H9 (cell line): ENCODE measurements at regions not wholly inside any gene's neighbourhood (a gene's known extent, or its start where the extent isn't known, plus 50 kb on each side); places are given as distances from the start of the nearest gene placed in this dataset.

Experiments
- DNase-seq: peaks from one replicate; pipeline ENCODE4 v3.0.0-alpha.2; 2017
- H2AFZ ChIP-seq: one replicate; pipeline ENCODE4 v1.6.1; 2013; ENCODE audit warnings: mild to moderate bottlenecking, low read length, control low read depth, moderate library complexity
- H2AK5ac ChIP-seq: 2 replicates; pipeline ENCODE4 v1.6.1; 2013; ENCODE audit warnings: low read length, control low read depth, mixed read lengths; ENCODE audit not compliant: insufficient read length
- H2BK120ac ChIP-seq: one replicate; pipeline ENCODE4 v1.6.1; 2013; ENCODE audit warnings: low read depth, mild to moderate bottlenecking, low read length, control low read depth, inconsistent platforms; ENCODE audit not compliant: poor library complexity, severe bottlenecking
- H2BK12ac ChIP-seq: 2 replicates; pipeline ENCODE4 v1.6.1; 2013; ENCODE audit warnings: low read length, control low read depth, mixed read lengths, low read depth; ENCODE audit not compliant: insufficient read length
- H2BK15ac ChIP-seq: 2 replicates; pipeline ENCODE4 v1.6.1; 2013; ENCODE audit warnings: low read depth, low read length, control low read depth
- H2BK20ac ChIP-seq: one replicate; pipeline ENCODE4 v1.6.1; 2013; ENCODE audit warnings: low read depth, mild to moderate bottlenecking, low read length, control low read depth, inconsistent platforms; ENCODE audit not compliant: poor library complexity, severe bottlenecking
- H2BK5ac ChIP-seq: 2 replicates; pipeline ENCODE4 v1.6.1; 2013; ENCODE audit warnings: low read length, control low read depth, mixed read lengths; ENCODE audit not compliant: insufficient read length
- H3K14ac ChIP-seq: 2 replicates; pipeline ENCODE4 v1.6.1; 2013; ENCODE audit warnings: low read length, control low read depth; ENCODE audit not compliant: insufficient read depth
- H3K18ac ChIP-seq: 2 replicates; pipeline ENCODE4 v1.6.1; 2013; ENCODE audit warnings: low read depth, mild to moderate bottlenecking, mixed read lengths, low read length, control low read depth; ENCODE audit not compliant: insufficient read length
- H3K23ac ChIP-seq: 2 replicates; pipeline ENCODE4 v1.6.1; 2013; ENCODE audit warnings: low read length, control low read depth, mixed read lengths, low read depth; ENCODE audit not compliant: insufficient read length
- H3K23me2 ChIP-seq: 2 replicates; pipeline ENCODE4 v1.6.1; 2013; ENCODE audit warnings: low read depth, mild to moderate bottlenecking, mixed read lengths, low read length, control low read depth; ENCODE audit not compliant: insufficient read length, poor library complexity, severe bottlenecking
- H3K27ac ChIP-seq: 2 replicates; pipeline ENCODE4 v1.5.1; 2013; ENCODE audit warnings: low read length, control low read depth, mixed read lengths, low read depth; ENCODE audit not compliant: insufficient read length
- H3K27me3 ChIP-seq: 2 replicates; pipeline ENCODE4 v1.6.1; 2013; ENCODE audit warnings: low read length, control low read depth, inconsistent platforms; ENCODE audit not compliant: insufficient read depth
- H3K4ac ChIP-seq: 2 replicates; pipeline ENCODE4 v1.6.1; 2013; ENCODE audit warnings: low read depth, mild to moderate bottlenecking, control low read depth, inconsistent platforms, low read length, moderate library complexity
- H3K4me1 ChIP-seq: 2 replicates; pipeline ENCODE4 v1.6.1; 2013; ENCODE audit warnings: low read length, control low read depth, inconsistent platforms; ENCODE audit not compliant: insufficient read depth
- H3K4me2 ChIP-seq: 2 replicates; pipeline ENCODE4 v1.6.1; 2013; ENCODE audit warnings: low read length, control low read depth, mixed read lengths; ENCODE audit not compliant: insufficient read length, insufficient read depth
- H3K56ac ChIP-seq: 2 replicates; pipeline ENCODE4 v1.6.1; 2013; ENCODE audit warnings: low read depth, mild to moderate bottlenecking, mixed read lengths, low read length, control low read depth; ENCODE audit not compliant: insufficient read length
- H3K79me1 ChIP-seq: 2 replicates; pipeline ENCODE4 v1.6.1; 2013; ENCODE audit warnings: low read depth, mild to moderate bottlenecking, moderate library complexity, low read length, control low read depth, inconsistent platforms; ENCODE audit not compliant: insufficient read depth, poor library complexity, severe bottlenecking
- H3K79me2 ChIP-seq: 2 replicates; pipeline ENCODE4 v1.6.1; 2013; ENCODE audit warnings: low read length, control low read depth, inconsistent platforms; ENCODE audit not compliant: insufficient read depth
- H3K9ac ChIP-seq: 2 replicates; pipeline ENCODE4 v1.6.1; 2013; ENCODE audit warnings: low read length, control low read depth, mixed read lengths; ENCODE audit not compliant: insufficient read length; ENCODE audit errors: extremely low read depth
- H3K9me3 ChIP-seq: one replicate; pipeline ENCODE4 v1.6.1; 2013; ENCODE audit warnings: low read depth, low read length, inconsistent platforms; ENCODE audit not compliant: control insufficient read depth
- H3T11ph ChIP-seq: one replicate; pipeline ENCODE4 v1.6.1; 2013; ENCODE audit warnings: mild to moderate bottlenecking, low read length, control low read depth, inconsistent platforms
- H4K20me1 ChIP-seq: one replicate; pipeline ENCODE4 v1.6.1; 2013; ENCODE audit not compliant: control insufficient read depth, insufficient read length, insufficient read depth
- H4K5ac ChIP-seq: 2 replicates; pipeline ENCODE4 v1.6.1; 2013; ENCODE audit warnings: low read depth, mild to moderate bottlenecking, mixed read lengths, low read length, control low read depth; ENCODE audit not compliant: insufficient read length
- H4K8ac ChIP-seq: replicated peaks from 2 replicates; pipeline ENCODE4 v1.6.1; 2013; ENCODE audit warnings: low read length, control low read depth, mixed read lengths, low read depth; ENCODE audit not compliant: insufficient read length
- H4K91ac ChIP-seq: 2 replicates; pipeline ENCODE4 v1.6.1; 2013; ENCODE audit warnings: low read depth, mild to moderate bottlenecking, moderate library complexity, mixed read lengths, low read length, control low read depth; ENCODE audit not compliant: insufficient read length
- H3K27ac Mint-ChIP-seq, 3 experiments: 2 replicates in 2 of 3; 3 replicates in 1 of 3; pipeline ENCODE4 v1.8.0; 2020 to 2021; ENCODE audit warnings: mixed read lengths in 3 of 3, mild to moderate bottlenecking in 1 of 3, moderate library complexity in 1 of 3
- H3K27me3 Mint-ChIP-seq: 2 replicates; pipeline ENCODE4 v1.8.0; 2021; ENCODE audit warnings: low read depth, mild to moderate bottlenecking, moderate library complexity, mixed read lengths
- H3K36me3 Mint-ChIP-seq, 3 experiments: 2 replicates in 2 of 3; 3 replicates in 1 of 3; pipeline ENCODE4 v1.8.0; 2020 to 2021; ENCODE audit warnings: low read depth in 3 of 3, mixed read lengths in 3 of 3; ENCODE audit not compliant: insufficient read depth in 1 of 3
- H3K4me1 Mint-ChIP-seq, 2 experiments: 2 replicates each; pipeline ENCODE4 v1.8.0; 2020; ENCODE audit warnings: mixed read lengths in 2 of 2
- H3K4me3 Mint-ChIP-seq, 2 experiments: 2 replicates in 1 of 2; 3 replicates in 1 of 2; pipeline ENCODE4 v1.8.0; 2020 to 2021; ENCODE audit warnings: mild to moderate bottlenecking in 2 of 2, mixed read lengths in 2 of 2, moderate library complexity in 1 of 2
- H3K9me3 Mint-ChIP-seq, 2 experiments: 2 replicates in 1 of 2; 3 replicates in 1 of 2; pipeline ENCODE4 v1.8.0; 2020; ENCODE audit warnings: mild to moderate bottlenecking in 2 of 2, mixed read lengths in 2 of 2, moderate library complexity in 1 of 2
- WGBS: extraction: QIAGEN DNeasy Blood & Tissue Kit; methylation state at CpG from one replicate; pipeline ENCODE4 v1.1.7; 2013; ENCODE audit warnings: missing lambda C conversion rate, low lambda C conversion rate, mixed read lengths; ENCODE audit not compliant: insufficient read length; ENCODE audit errors: extremely low coverage; 5-methylcytosine and 5-hydroxymethylcytosine counted together
- TF ChIP-seq, protein P1 (sequence below): fragments of 200-600 bp; sonication (generic); conservative IDR thresholded peaks from 3 replicates; pipeline ENCODE4 v1.8.0; 2021; ENCODE audit warnings: antibody characterized with exemption, mild to moderate bottlenecking

- no peak overlapping the region for H3K27ac ChIP-seq
- WGBS, result no CpG with 5 or more reads among the region's 7 CpGs
- H4K91ac ChIP-seq, result no peak overlapping the region
- no peak overlapping the region for H4K5ac ChIP-seq
- H3K79me1 ChIP-seq, result no peaks in the 10 kb centered on the region
- H2AK5ac ChIP-seq, result no peak overlapping the region
- no peak overlapping the region for H3K56ac ChIP-seq
- Mint-ChIP-seq H3K4me3 (no peak overlapping the region), H3K4me1 (no peaks in the 10 kb centered on the region), H3K27me3 (peaks cover 1% of the 10 kb centered on the region; the same call in 1 of the 2 replicates), H3K27ac (no peak overlapping the region), H3K9me3 (peaks cover 83 to 92% of the 10 kb centered on the region in 2 experiments), H3K36me3 (peaks cover 1 to 32% (median 4%) of the 10 kb centered on the region in 3 experiments; a peak in 5 of 7 replicates)
- no peak overlapping the region for H3K14ac ChIP-seq
- H3K4me2 ChIP-seq, result no peak overlapping the region
- H2BK5ac ChIP-seq, result no peak overlapping the region
- no peak overlapping the region for H2BK20ac ChIP-seq
- H3K9ac ChIP-seq, result no peak overlapping the region
- H2AFZ ChIP-seq, result no peak overlapping the region
- H2BK15ac ChIP-seq, result no peak overlapping the region
- H3K4me1 ChIP-seq, result no peaks in the 10 kb centered on the region
- no peaks in the 10 kb centered on the region for H3K27me3 ChIP-seq
- no peak overlapping the region for H2BK12ac ChIP-seq
- no peaks in the 10 kb centered on the region for H3K79me2 ChIP-seq
- no peaks in the 10 kb centered on the region for H3K23me2 ChIP-seq
- no peak overlapping the region for H4K8ac ChIP-seq
- no peak overlapping the region for H3K23ac ChIP-seq
- H3T11ph ChIP-seq, result no peak overlapping the region
- peaks cover 13% of the 10 kb centered on the region for H3K9me3 ChIP-seq
- H4K20me1 ChIP-seq, result no peaks in the 10 kb centered on the region
- no peak overlapping the region for H3K4ac ChIP-seq
- no peak for DNase-seq
- TF ChIP-seq, protein P1, sequence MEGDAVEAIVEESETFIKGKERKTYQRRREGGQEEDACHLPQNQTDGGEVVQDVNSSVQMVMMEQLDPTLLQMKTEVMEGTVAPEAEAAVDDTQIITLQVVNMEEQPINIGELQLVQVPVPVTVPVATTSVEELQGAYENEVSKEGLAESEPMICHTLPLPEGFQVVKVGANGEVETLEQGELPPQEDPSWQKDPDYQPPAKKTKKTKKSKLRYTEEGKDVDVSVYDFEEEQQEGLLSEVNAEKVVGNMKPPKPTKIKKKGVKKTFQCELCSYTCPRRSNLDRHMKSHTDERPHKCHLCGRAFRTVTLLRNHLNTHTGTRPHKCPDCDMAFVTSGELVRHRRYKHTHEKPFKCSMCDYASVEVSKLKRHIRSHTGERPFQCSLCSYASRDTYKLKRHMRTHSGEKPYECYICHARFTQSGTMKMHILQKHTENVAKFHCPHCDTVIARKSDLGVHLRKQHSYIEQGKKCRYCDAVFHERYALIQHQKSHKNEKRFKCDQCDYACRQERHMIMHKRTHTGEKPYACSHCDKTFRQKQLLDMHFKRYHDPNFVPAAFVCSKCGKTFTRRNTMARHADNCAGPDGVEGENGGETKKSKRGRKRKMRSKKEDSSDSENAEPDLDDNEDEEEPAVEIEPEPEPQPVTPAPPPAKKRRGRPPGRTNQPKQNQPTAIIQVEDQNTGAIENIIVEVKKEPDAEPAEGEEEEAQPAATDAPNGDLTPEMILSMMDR, result no peak
- H3K18ac ChIP-seq, result no peak overlapping the region
- no peak overlapping the region for H2BK120ac ChIP-seq
These were observed 542.4 kb downstream of the ACTR3B start for GRCh38 chr7:153301936-153302335.
